ENCODE measurements at regions not wholly inside any gene's neighbourhood (a gene's known extent, or its start where the extent isn't known, plus 50 kb on each side); places are given as distances from the start of the nearest gene placed in this dataset.

- DNase-seq, result no peak
- H3K36me3 ChIP-seq, result no peaks in the 10 kb centered on the region
- no peak overlapping the region for H3K27ac ChIP-seq
- H3K4me1 ChIP-seq, result peaks cover 0 to 20% (median 0%) of the 10 kb centered on the region in 4 donors
- TF ChIP-seq EP300 (IDR thresholded peaks at IDR 0.05), result no peak
- no peak for TF ChIP-seq POLR2AphosphoS5 (IDR thresholded peaks at IDR 0.05)
- no peak for TF ChIP-seq CTCF (IDR thresholded peaks at IDR 0.05)
- no peak for TF ChIP-seq POLR2A (IDR thresholded peaks at IDR 0.05)
- no peaks in the 10 kb centered on the region for H3K9me3 ChIP-seq
- H3K27me3 ChIP-seq, result no peaks in the 10 kb centered on the region
- 76 to 81% methylated on average over 3 of the region's 3 CpGs for WGBS, 2 donors
- intact Hi-C loops (cut with DNase I), result no loop called here
- H3K4me3 ChIP-seq, result no peak overlapping the region
Measured at GRCh38 chr7:113464096-113464855, 345.9 kb upstream of the SMIM30 start.

GRCh38 chr7:113460067-113460466 lies 341.7 kb upstream of the SMIM30 start:
- peak overlapping the region in 2 of 4 donors; percentile 30 to 44 for H3K27ac ChIP-seq
- no peak for TF ChIP-seq POLR2A (IDR thresholded peaks at IDR 0.05)
- TF ChIP-seq CTCF (IDR thresholded peaks at IDR 0.05), result no peak
- no peak for TF ChIP-seq EP300 (IDR thresholded peaks at IDR 0.05)
- TF ChIP-seq POLR2AphosphoS5 (IDR thresholded peaks at IDR 0.05), result no peak
- no peaks in the 10 kb centered on the region for H3K36me3 ChIP-seq
- H3K4me3 ChIP-seq, result no peak overlapping the region
- H3K9me3 ChIP-seq, result no peaks in the 10 kb centered on the region
- no peaks in the 10 kb centered on the region for H3K27me3 ChIP-seq
- DNase-seq, result no peak
- intact Hi-C loops (cut with DNase I), result no loop called here
- H3K4me1 ChIP-seq, result peaks cover 0 to 25% (median 0%) of the 10 kb centered on the region in 4 donors
- WGBS, 2 donors, result 51 to 62% methylated on average over 5 of the region's 5 CpGs

GRCh38 chr7:113456533-113456932 lies 338.2 kb upstream of the SMIM30 start:
- DNase-seq, result no peak
- H3K27ac ChIP-seq, result no peak overlapping the region
- TF ChIP-seq EP300 (IDR thresholded peaks at IDR 0.05) (no peak), POLR2A (IDR thresholded peaks at IDR 0.05) (no peak), CTCF (IDR thresholded peaks at IDR 0.05) (no peak), POLR2AphosphoS5 (IDR thresholded peaks at IDR 0.05) (no peak)
- intact Hi-C loops (cut with DNase I), result no loop called here
- peaks cover 0 to 29% (median 0%) of the 10 kb centered on the region in 4 donors for H3K4me1 ChIP-seq
- 86 to 87% methylated on average over 11 of the region's 11 CpGs for WGBS, 2 donors
- H3K9me3 ChIP-seq, result no peaks in the 10 kb centered on the region
- H3K27me3 ChIP-seq, result no peaks in the 10 kb centered on the region
- no peak overlapping the region for H3K4me3 ChIP-seq
- no peaks in the 10 kb centered on the region for H3K36me3 ChIP-seq

GRCh38 chr7:113454597-113455169 lies 336.3 kb upstream of the SMIM30 start:
- no peaks in the 10 kb centered on the region for H3K27me3 ChIP-seq
- H3K4me3 ChIP-seq, result no peak overlapping the region
- peak overlapping the region in 1 of 4 donors; percentile 8 for H3K27ac ChIP-seq
- DNase-seq, result no peak
- peaks cover 0 to 24% (median 0%) of the 10 kb centered on the region in 4 donors for H3K4me1 ChIP-seq
- no peak for TF ChIP-seq POLR2A (IDR thresholded peaks at IDR 0.05)
- TF ChIP-seq CTCF (IDR thresholded peaks at IDR 0.05), result no peak
- no peak for TF ChIP-seq EP300 (IDR thresholded peaks at IDR 0.05)
- TF ChIP-seq POLR2AphosphoS5 (IDR thresholded peaks at IDR 0.05), result no peak
- 48 to 66% methylated on average over 3 of the region's 3 CpGs for WGBS, 2 donors
- no peaks in the 10 kb centered on the region for H3K36me3 ChIP-seq
- H3K9me3 ChIP-seq, result no peaks in the 10 kb centered on the region
- intact Hi-C loops (cut with DNase I), result no loop called here
